GM12891 (cell line): ENCODE measurements at regions not wholly inside any gene's neighbourhood (a gene's known extent, or its start where the extent isn't known, plus 50 kb on each side); places are given as distances from the start of the nearest gene placed in this dataset.
"Not testable (repeated sequence)": the region's sequence is repeated elsewhere in the genome, so short reads cannot be mapped to it uniquely, and the experiment has no call there.

Experiments used
- DNase-seq: peaks from one replicate; pipeline ENCODE4 v3.0.0; 2011; ENCODE audit warnings: low spot score; ENCODE audit not compliant: insufficient read length
- FAIRE-seq: peaks from 2 replicates; lab custom pipeline; 2011; peaks lifted over from hg19 to GRCh38; lab: Jason Lieb, UNC
- PAX5 ChIP-seq: IDR thresholded peaks from 2 replicates; pipeline ENCODE4 v1.6.1; 2011; ENCODE audit warnings: low read length, moderate library complexity, mild to moderate bottlenecking; ENCODE audit not compliant: insufficient read depth, severe bottlenecking
- POLR2A ChIP-seq: IDR thresholded peaks from 2 replicates; pipeline ENCODE4 v1.6.1; 2011; ENCODE audit warnings: low read depth, low read length, control low read depth
- POLR2AphosphoS5 ChIP-seq: IDR thresholded peaks from 2 replicates; pipeline ENCODE4 v1.6.1; 2011; ENCODE audit warnings: low read depth, low read length, control low read depth
- POU2F2 ChIP-seq: IDR thresholded peaks from 2 replicates; pipeline ENCODE4 v1.6.1; 2011; ENCODE audit warnings: low read depth, mild to moderate bottlenecking, control low read depth, low read length, moderate library complexity
- SPI1 ChIP-seq: IDR thresholded peaks from 2 replicates; pipeline ENCODE4 v1.6.1; 2011; ENCODE audit warnings: low read depth, low read length, control low read depth
- TAF1 ChIP-seq: IDR thresholded peaks from 2 replicates; pipeline ENCODE4 v1.6.1; 2011; ENCODE audit warnings: low read depth, low read length, control low read depth

GRCh38 chr7:145411066-145411465 lies 575.2 kb upstream of the TPK1 start:
- DNase-seq (no peak), FAIRE-seq (no peak)
- TF ChIP-seq POLR2AphosphoS5 = no peak
- no peak for TF ChIP-seq SPI1

- no peak for FAIRE-seq
- DNase-seq = no peak
- no peak for TF ChIP-seq PAX5
- no peak for TF ChIP-seq POLR2A
- no peak for TF ChIP-seq POLR2AphosphoS5
- no peak for TF ChIP-seq TAF1
- no peak for TF ChIP-seq POU2F2
- no peak for TF ChIP-seq SPI1
Measured at GRCh38 chr7:145398758-145399157, 562.9 kb upstream of the TPK1 start.

DNA sequence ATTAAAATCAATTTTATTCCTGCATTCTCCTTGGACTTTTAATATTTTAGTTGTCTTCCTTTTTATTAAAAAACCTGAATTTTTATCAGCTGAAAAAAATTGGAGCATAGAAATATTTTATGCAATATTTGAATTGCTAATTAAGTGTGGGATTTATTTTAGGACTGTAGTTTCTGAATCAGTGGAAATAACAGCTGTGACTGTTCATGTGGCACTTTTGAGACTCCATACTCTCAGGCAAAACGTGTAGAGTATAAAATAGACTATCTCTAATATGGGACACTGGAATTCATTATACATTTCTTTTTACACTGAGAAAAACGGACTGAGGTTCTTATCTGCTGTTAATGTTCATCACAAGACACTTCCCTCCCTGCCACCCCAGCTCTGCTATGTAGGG lies 558.3 kb upstream of the TPK1 start:
- no peak for DNase-seq
- TF ChIP-seq PAX5 (no peak), POU2F2 (no peak), TAF1 (no peak), POLR2AphosphoS5 (no peak), SPI1 (no peak), POLR2A (no peak)
- no peak for FAIRE-seq

GRCh38 chr7:145382762-145383161 lies 546.9 kb upstream of the TPK1 start:
- DNase-seq = no peak
- FAIRE-seq = no peak
- TF ChIP-seq TAF1 (no peak), POLR2A (no peak), POLR2AphosphoS5 (no peak), PAX5 (no peak), SPI1 (no peak), POU2F2 (no peak)

DNA sequence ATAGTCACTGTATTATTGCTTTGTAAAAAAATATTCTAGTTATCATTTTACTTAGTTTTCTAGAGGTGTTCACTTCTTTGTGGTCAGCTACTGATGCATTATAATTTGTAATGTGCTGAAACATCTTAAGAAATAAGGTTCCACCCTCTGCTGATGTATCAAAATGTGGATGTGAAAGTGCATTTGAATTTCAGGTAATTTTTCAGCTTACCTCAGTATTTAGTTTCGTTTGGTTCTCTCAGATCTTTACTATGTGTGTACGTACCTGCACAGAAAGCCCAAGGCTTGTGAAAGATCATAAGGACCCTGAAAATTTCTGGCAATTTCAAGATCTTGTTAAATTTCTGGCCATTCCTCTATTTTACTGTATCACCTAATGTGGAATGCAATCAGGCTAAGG lies 542.3 kb upstream of the TPK1 start:
- FAIRE-seq = no peak
- no peak for DNase-seq
- no peak for TF ChIP-seq TAF1
- peak; percentile 53; the same call in 1 of the 2 replicates for TF ChIP-seq SPI1

DNA sequence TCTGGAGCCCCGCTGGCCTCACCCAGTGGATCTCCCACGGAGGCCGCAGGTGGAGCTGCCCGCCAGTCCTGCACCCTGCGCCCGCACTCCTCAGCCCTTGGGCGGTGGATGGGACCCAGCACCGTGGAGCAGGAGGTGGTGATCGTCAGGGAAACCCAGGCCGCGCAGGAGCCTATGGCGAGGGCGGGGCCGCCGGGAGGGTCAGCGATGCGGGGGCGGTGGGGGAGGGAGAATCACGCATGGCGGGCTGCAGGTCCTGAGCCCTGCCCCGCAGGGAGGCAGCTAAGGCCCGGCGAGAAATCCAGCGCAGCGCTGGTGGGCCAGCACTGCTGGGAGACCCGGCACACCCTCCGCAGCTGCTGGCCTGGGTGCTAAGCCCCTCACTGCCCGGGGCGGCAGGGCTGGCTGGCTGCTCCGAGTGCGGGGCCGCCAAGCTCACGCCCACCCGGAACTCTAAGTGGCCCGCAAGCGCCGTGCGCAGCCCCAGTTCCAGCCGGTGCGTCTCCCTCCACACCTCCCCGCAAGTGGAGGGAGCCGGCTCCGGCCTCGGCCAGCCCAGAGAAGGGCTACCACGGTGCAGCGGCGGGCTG lies 524.8 kb upstream of the TPK1 start:
- FAIRE-seq (no peak), DNase-seq (no peak)
- TF ChIP-seq POU2F2 (no peak), PAX5 (no peak), POLR2AphosphoS5 (no peak), POLR2A (no peak), SPI1 (no peak), TAF1 (no peak)

DNA sequence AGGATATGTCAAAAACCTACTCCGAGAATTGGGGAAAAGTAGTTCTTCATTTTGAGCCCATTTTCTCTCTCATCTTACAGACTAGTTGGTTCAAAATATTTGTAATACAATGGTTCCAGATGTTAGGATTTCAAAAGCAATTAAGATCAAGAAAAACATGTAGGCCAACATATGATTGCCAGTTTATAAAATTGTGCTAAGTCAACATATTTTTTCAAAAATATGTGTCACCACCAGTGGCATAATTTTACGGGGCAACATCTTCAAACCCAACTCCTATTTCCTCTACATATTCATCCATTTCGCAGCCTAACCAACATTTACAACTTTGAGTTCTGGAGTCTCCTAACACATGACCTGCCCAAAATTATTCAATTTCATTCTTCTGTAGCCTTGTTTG lies 514.5 kb upstream of the TPK1 start:
- FAIRE-seq = no peak
- DNase-seq = no peak
- TF ChIP-seq SPI1 = no peak

GRCh38 chr7:145349452-145349851 lies 513.6 kb upstream of the TPK1 start:
- not testable (repeated sequence) for DNase-seq, FAIRE-seq

DNA sequence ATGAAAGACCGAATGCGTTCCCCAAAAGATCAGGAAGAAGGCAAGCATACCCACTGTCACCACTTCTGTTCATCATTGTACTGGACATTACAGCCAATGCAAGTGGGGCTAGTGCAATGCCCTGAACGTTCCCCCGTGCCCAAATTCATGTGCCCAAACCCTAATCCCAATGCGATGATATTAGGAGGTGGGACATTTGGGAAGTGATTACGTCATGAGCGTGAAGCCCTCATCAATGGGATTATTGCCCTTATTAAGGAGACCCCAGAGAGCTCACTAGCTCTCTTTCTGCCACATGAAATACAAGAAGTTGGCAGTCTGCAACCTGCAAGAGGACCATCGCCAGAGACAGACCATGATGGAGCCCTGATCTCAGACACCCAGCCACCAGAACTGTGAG lies 511.4 kb upstream of the TPK1 start:
- no peak for DNase-seq
- no peak for FAIRE-seq
- TF ChIP-seq PAX5 (no peak), TAF1 (no peak), POU2F2 (no peak), SPI1 (no peak), POLR2AphosphoS5 (no peak), POLR2A (no peak)

GRCh38 chr7:145339319-145339718 lies 503.5 kb upstream of the TPK1 start:
- DNase-seq (no peak), FAIRE-seq (no peak)
- TF ChIP-seq POLR2A (no peak), POU2F2 (no peak), PAX5 (no peak), POLR2AphosphoS5 (no peak), SPI1 (no peak), TAF1 (no peak)

- FAIRE-seq (no peak), DNase-seq (no peak)
- TF ChIP-seq POLR2AphosphoS5 = no peak
- no peak for TF ChIP-seq SPI1
- TF ChIP-seq POLR2A = no peak
- no peak for TF ChIP-seq POU2F2
- no peak for TF ChIP-seq PAX5
- TF ChIP-seq TAF1 = no peak
Measured at GRCh38 chr7:145331522-145331921, 495.7 kb upstream of the TPK1 start.
